IMR-90 (cell line): ENCODE measurements at regions not wholly inside any gene's neighbourhood (a gene's known extent, or its start where the extent isn't known, plus 50 kb on each side); places are given as distances from the start of the nearest gene placed in this dataset.

Experiments
- ATAC-seq: fragments of 200-7000 bp; cut with Tn5 transposase; 2 replicates; pipeline ENCODE4 v1.9.1; 2020; ENCODE audit warnings: low read depth, mild to moderate bottlenecking, moderate library complexity
- BruUV-seq: library from RNA; stranded (reverse); fragments of 400-500 nt; replicated peaks from 2 replicates; lab custom pipeline; 2021; lab: Mats Ljungman, UMichigan
- CTCF ChIA-PET: fragments of 300-600 bp; formaldehyde crosslinking; extraction: SDS; loops from one replicate; lab custom pipeline; 2021; ENCODE audit warnings: antibody characterized with exemption; lab: Yijun Ruan, JAX
- POLR2A ChIA-PET: fragments of 300-600 bp; sonication (Branson Sonifier 250); formaldehyde crosslinking; loops from one replicate; lab custom pipeline; 2022; ENCODE audit warnings: antibody characterized with exemption; ENCODE audit not compliant: unreplicated experiment; lab: Charles Lee
- DNase-seq: peaks from one replicate; pipeline ENCODE4 v3.0.0; 2013
- H2AFZ ChIP-seq: replicated peaks from 2 replicates; pipeline ENCODE3; 2013; ENCODE audit warnings: low read length, mild to moderate bottlenecking; ENCODE audit not compliant: poor library complexity
- H2AK5ac ChIP-seq: 2 replicates; pipeline ENCODE4 v1.6.1; 2013; ENCODE audit warnings: low read depth, low read length, inconsistent platforms
- H2AK9ac ChIP-seq: replicated peaks from 2 replicates; pipeline ENCODE3; 2013; ENCODE audit warnings: mild to moderate bottlenecking, low read depth, low read length, moderate library complexity; ENCODE audit not compliant: poor library complexity
- H2BK120ac ChIP-seq: 2 replicates; pipeline ENCODE4 v1.6.1; 2013; ENCODE audit warnings: low read depth, low read length, inconsistent platforms
- H2BK15ac ChIP-seq: 3 replicates; pipeline ENCODE4 v1.6.1; 2013; ENCODE audit warnings: low read depth, low read length, inconsistent platforms
- H2BK20ac ChIP-seq: 2 replicates; pipeline ENCODE4 v1.6.1; 2013; ENCODE audit warnings: low read depth, mild to moderate bottlenecking, inconsistent platforms, low read length, moderate library complexity
- H2BK5ac ChIP-seq: 2 replicates; pipeline ENCODE4 v1.6.1; 2013; ENCODE audit warnings: mild to moderate bottlenecking, low read depth, low read length, inconsistent platforms; ENCODE audit not compliant: poor library complexity, severe bottlenecking
- H3K14ac ChIP-seq: replicated peaks from 2 replicates; pipeline ENCODE4 v1.6.1; 2013; ENCODE audit warnings: low read depth, low read length, inconsistent platforms
- H3K18ac ChIP-seq: 2 replicates; pipeline ENCODE4 v1.6.1; 2013; ENCODE audit warnings: low read depth, low read length, control low read depth
- H3K23ac ChIP-seq: 2 replicates; pipeline ENCODE4 v1.6.1; 2013; ENCODE audit warnings: low read depth, low read length, inconsistent platforms
- H3K27ac ChIP-seq: 2 replicates; pipeline ENCODE4 v1.5.1; 2013; ENCODE audit warnings: mild to moderate bottlenecking, control low read depth, low read length; ENCODE audit not compliant: insufficient read depth
- H3K27me3 ChIP-seq: 2 replicates; pipeline ENCODE4 v1.6.1; 2013; ENCODE audit warnings: low read length; ENCODE audit not compliant: control insufficient read depth, insufficient read depth
- H3K36me3 ChIP-seq: 2 replicates; pipeline ENCODE4 v1.6.1; 2013; ENCODE audit warnings: low read length, mixed read lengths; ENCODE audit not compliant: control insufficient read depth, insufficient read depth
- H3K4ac ChIP-seq: 2 replicates; pipeline ENCODE4 v1.6.1; 2013; ENCODE audit warnings: low read depth, low read length, inconsistent platforms
- H3K4me1 ChIP-seq: 2 replicates; pipeline ENCODE4 v1.6.1; 2013; ENCODE audit warnings: low read length, mixed read lengths; ENCODE audit not compliant: control insufficient read depth, insufficient read depth
- H3K4me2 ChIP-seq: 2 replicates; pipeline ENCODE4 v1.6.1; 2013; ENCODE audit warnings: low read depth, mild to moderate bottlenecking, control low read depth, low read length, moderate library complexity
- H3K4me3 ChIP-seq: 2 replicates; pipeline ENCODE4 v1.5.1; 2013; ENCODE audit warnings: low read depth, mild to moderate bottlenecking, control low read depth, low read length, moderate library complexity; ENCODE audit not compliant: insufficient read depth
- H3K56ac ChIP-seq: 2 replicates; pipeline ENCODE4 v1.6.1; 2013; ENCODE audit warnings: low read length, inconsistent platforms; ENCODE audit not compliant: insufficient read depth; ENCODE audit errors: extremely low read depth
- H3K79me1 ChIP-seq, 2 experiments: 2 replicates each; pipeline ENCODE4 v1.6.1; 2013; ENCODE audit warnings: low read length in 2 of 2, inconsistent platforms in 1 of 2, low read depth in 1 of 2
- H3K9ac ChIP-seq: 2 replicates; pipeline ENCODE4 v1.6.1; 2013; ENCODE audit warnings: low read depth, low read length, control low read depth
- H3K9me1 ChIP-seq: 2 replicates; pipeline ENCODE4 v1.6.1; 2013; ENCODE audit warnings: low read length, inconsistent platforms; ENCODE audit not compliant: insufficient read depth
- H3K9me3 ChIP-seq: 2 replicates; pipeline ENCODE4 v1.6.1; 2013; ENCODE audit warnings: low read length; ENCODE audit not compliant: control insufficient read depth, insufficient read depth
- H4K20me1 ChIP-seq: 2 replicates; pipeline ENCODE4 v1.6.1; 2013; ENCODE audit warnings: low read length, inconsistent platforms; ENCODE audit not compliant: insufficient read depth
- H4K5ac ChIP-seq: 2 replicates; pipeline ENCODE4 v1.6.1; 2013; ENCODE audit warnings: mild to moderate bottlenecking, low read depth, low read length, control low read depth
- H4K8ac ChIP-seq, 2 experiments: 2 replicates each; pipeline ENCODE4 v1.6.1; 2013; ENCODE audit warnings: low read depth in 2 of 2, low read length in 2 of 2, control low read depth in 1 of 2, inconsistent platforms in 1 of 2
- H4K91ac ChIP-seq: 2 replicates; pipeline ENCODE4 v1.6.1; 2013; ENCODE audit warnings: low read depth, low read length, inconsistent platforms; ENCODE audit not compliant: insufficient read depth
- BHLHE40 ChIP-seq: fragments of 150-350 bp; IDR thresholded peaks from 2 replicates; pipeline ENCODE4 v1.6.1; 2016; ENCODE audit warnings: mild to moderate bottlenecking, low read depth, low read length
- FOS ChIP-seq: fragments of 150-350 bp; IDR thresholded peaks from 2 replicates; pipeline ENCODE4 v1.6.1; 2016; ENCODE audit warnings: low read depth, low read length
- MAFK ChIP-seq: IDR thresholded peaks from 2 replicates; pipeline ENCODE4 v1.6.1; 2012; ENCODE audit warnings: low read depth, low read length, improper control_type of control experiment
- MAZ ChIP-seq: IDR thresholded peaks from 2 replicates; pipeline ENCODE4 v1.6.1; 2012; ENCODE audit warnings: low read depth, mild to moderate bottlenecking, low read length, improper control_type of control experiment, moderate library complexity, borderline replicate concordance
- MXI1 ChIP-seq: IDR thresholded peaks from 2 replicates; pipeline ENCODE4 v1.6.1; 2012; ENCODE audit warnings: low read depth, mild to moderate bottlenecking, low read length, moderate library complexity, borderline replicate concordance
- POLR2A ChIP-seq: IDR thresholded peaks from 2 replicates; pipeline ENCODE4 v1.6.1; 2012; ENCODE audit warnings: mild to moderate bottlenecking, low read depth, low read length
- RCOR1 ChIP-seq: IDR thresholded peaks from 2 replicates; pipeline ENCODE4 v1.6.1; 2012; ENCODE audit warnings: mild to moderate bottlenecking, low read length, improper control_type of control experiment; ENCODE audit not compliant: insufficient replicate concordance
- SMC3 ChIP-seq: fragments of 150-350 bp; IDR thresholded peaks from 2 replicates; pipeline ENCODE4 v1.6.1; 2016; ENCODE audit warnings: low read depth, mild to moderate bottlenecking, antibody characterized with exemption, low read length, moderate library complexity
- WGBS, 2 experiments: methylation state at CpG; one replicate each; pipeline versions ENCODE4 v1.1.5 to v1.1.7; 2013; ENCODE audit warnings: missing lambda C conversion rate in 2 of 2; ENCODE audit not compliant: insufficient read length in 1 of 2; ENCODE audit errors: extremely low coverage in 2 of 2; 5-methylcytosine and 5-hydroxymethylcytosine counted together
- dilution Hi-C: fragments of 300-500 bp; cut with HindIII; formaldehyde crosslinking; loops from one replicate; pipeline ENCODE4 v1.14.3; 2018; ENCODE audit warnings: low sequenced_read_pairs; ENCODE audit not compliant: unreplicated experiment
- in situ Hi-C: fragments of 300-500 bp; cut with MboI; formaldehyde crosslinking; loops from 3 replicates; pipeline ENCODE4 v1.14.3; 2019; ENCODE audit warnings: low sequenced_read_pairs, inconsistent platforms, mixed read lengths
- intact Hi-C: fragments of 100-400 bp; cut with micrococcal nuclease; formaldehyde crosslinking; loops from 2 replicates; pipeline ENCODE4 v1.10.0; 2022
- TF ChIP-seq, protein P1 (sequence below): fragments of 150-350 bp; IDR thresholded peaks from 2 replicates; pipeline ENCODE4 v1.6.1; 2017; ENCODE audit warnings: mild to moderate bottlenecking, antibody characterized with exemption, low read length, low read depth
- TF ChIP-seq, protein P2 (sequence below): fragments of 150-350 bp; IDR thresholded peaks from 2 replicates; pipeline ENCODE4 v1.6.1; 2016; ENCODE audit warnings: low read depth, mild to moderate bottlenecking, low read length, moderate library complexity, borderline replicate concordance

DNA sequence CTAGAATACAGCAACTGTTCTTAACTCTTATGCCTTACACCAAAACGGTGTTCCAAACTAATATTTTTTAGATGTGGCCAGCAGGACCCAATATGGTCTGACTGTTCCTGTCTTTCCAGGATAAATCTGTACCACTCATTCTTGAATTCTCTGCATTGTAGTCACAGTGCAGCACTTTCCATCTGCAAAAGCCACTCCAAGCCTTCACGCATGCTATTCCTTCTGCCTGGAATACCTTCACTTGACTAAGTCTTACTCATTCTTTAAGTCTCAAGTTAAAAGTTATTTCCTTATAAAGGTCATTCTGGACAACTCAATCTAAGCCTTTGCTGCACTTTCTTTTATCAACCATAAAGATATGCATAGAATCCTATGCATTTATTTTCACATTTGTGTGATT lies 1194.5 kb downstream of the PLA2G4A start:
- H3K4me2 ChIP-seq, result no peak overlapping the region
- 43% methylated on average over 2 of the region's 2 CpGs; no CpG with 5 or more reads in 1 of the 2 experiments for WGBS, 2 experiments

More for the DNA sequence above, 1194.5 kb downstream of the PLA2G4A start:
- DNase-seq (peak; percentile 85), ATAC-seq (peak; percentile 38)
- no peaks in the 10 kb centered on the region for H4K20me1 ChIP-seq
- H4K5ac ChIP-seq, result no peak overlapping the region; the same call in 1 of the 2 replicates
- peak overlapping the region in 1 of 2 experiments; percentile 79; a peak in 1 of 4 replicates for H4K8ac ChIP-seq
- intact Hi-C loops (no loop called here), dilution Hi-C loops (no loop called here), in situ Hi-C loops (no loop called here)
- H4K91ac ChIP-seq, result no peak overlapping the region
- no peak overlapping the region for H2BK15ac ChIP-seq
- H3K36me3 ChIP-seq, result no peaks in the 10 kb centered on the region
- H2BK5ac ChIP-seq, result peak overlapping the region; percentile 95
- no peak overlapping the region for H3K9ac ChIP-seq
- H3K56ac ChIP-seq, result no peak overlapping the region
- H3K4me1 ChIP-seq, result peaks cover 4% of the 10 kb centered on the region; the same call in 1 of the 2 replicates
- BruUV-seq, result no TSS peak
- H3K27me3 ChIP-seq, result no peaks in the 10 kb centered on the region
- no peak overlapping the region for H2AK9ac ChIP-seq
- H3K27ac ChIP-seq, result no peak overlapping the region
- H3K9me1 ChIP-seq, result no peaks in the 10 kb centered on the region
- H3K79me1 ChIP-seq, result no peaks in the 10 kb centered on the region
- ChIA-PET CTCF (no interaction called here), POLR2A (no interaction called here)
- TF ChIP-seq MAZ (no peak), SMC3 (no peak), POLR2A (no peak), FOS (no peak), RCOR1 (no peak), MXI1 (no peak), MAFK (no peak), BHLHE40 (no peak)
- TF ChIP-seq, protein P1, sequence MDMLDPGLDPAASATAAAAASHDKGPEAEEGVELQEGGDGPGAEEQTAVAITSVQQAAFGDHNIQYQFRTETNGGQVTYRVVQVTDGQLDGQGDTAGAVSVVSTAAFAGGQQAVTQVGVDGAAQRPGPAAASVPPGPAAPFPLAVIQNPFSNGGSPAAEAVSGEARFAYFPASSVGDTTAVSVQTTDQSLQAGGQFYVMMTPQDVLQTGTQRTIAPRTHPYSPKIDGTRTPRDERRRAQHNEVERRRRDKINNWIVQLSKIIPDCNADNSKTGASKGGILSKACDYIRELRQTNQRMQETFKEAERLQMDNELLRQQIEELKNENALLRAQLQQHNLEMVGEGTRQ, result no peak
- TF ChIP-seq, protein P2, sequence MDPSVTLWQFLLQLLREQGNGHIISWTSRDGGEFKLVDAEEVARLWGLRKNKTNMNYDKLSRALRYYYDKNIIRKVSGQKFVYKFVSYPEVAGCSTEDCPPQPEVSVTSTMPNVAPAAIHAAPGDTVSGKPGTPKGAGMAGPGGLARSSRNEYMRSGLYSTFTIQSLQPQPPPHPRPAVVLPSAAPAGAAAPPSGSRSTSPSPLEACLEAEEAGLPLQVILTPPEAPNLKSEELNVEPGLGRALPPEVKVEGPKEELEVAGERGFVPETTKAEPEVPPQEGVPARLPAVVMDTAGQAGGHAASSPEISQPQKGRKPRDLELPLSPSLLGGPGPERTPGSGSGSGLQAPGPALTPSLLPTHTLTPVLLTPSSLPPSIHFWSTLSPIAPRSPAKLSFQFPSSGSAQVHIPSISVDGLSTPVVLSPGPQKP, result no peak
- no peak overlapping the region for H2AFZ ChIP-seq
- H2BK120ac ChIP-seq, result peak overlapping the region; percentile 90; the same call in 1 of the 2 replicates
- no peak overlapping the region for H3K14ac ChIP-seq
- H3K18ac ChIP-seq, result peak overlapping the region; percentile 69; the same call in 1 of the 2 replicates
- no peak overlapping the region for H3K4me3 ChIP-seq
- no peak overlapping the region; the same call in 1 of the 2 replicates for H3K4ac ChIP-seq
- H3K9me3 ChIP-seq, result no peaks in the 10 kb centered on the region
- H2BK20ac ChIP-seq, result peak overlapping the region; percentile 1; the same call in 1 of the 2 replicates
- no peak overlapping the region for H2AK5ac ChIP-seq
- H3K23ac ChIP-seq, result no peak overlapping the region
